HG03442 (cell line): ENCODE measurements at regions not wholly inside any gene's neighbourhood (a gene's known extent, or its start where the extent isn't known, plus 50 kb on each side); places are given as distances from the start of the nearest gene placed in this dataset.

ENCODE experiments used
- ATAC-seq: cut with Tn5 transposase; IDR thresholded peaks from one replicate; pipeline ENCODE4 v1.9.1; 2021; ENCODE audit warnings: mild to moderate bottlenecking, moderate library complexity; ENCODE audit not compliant: unreplicated experiment

- ATAC-seq = no peak
These were observed 104.1 kb upstream of the PALS2 start for GRCh38 chr7:24469118-24469517.

GRCh38 chr7:24472093-24472492 lies 101.2 kb upstream of the PALS2 start:
- ATAC-seq = no peak

GRCh38 chr7:24475166-24475961 lies 97.9 kb upstream of the PALS2 start:
- ATAC-seq = no peak

GRCh38 chr7:24476227-24476626 lies 97.0 kb upstream of the PALS2 start:
- ATAC-seq = no peak

- no peak for ATAC-seq
These were observed 95.7 kb upstream of the PALS2 start for GRCh38 chr7:24477398-24478136.

- ATAC-seq = no peak
These were observed 95.1 kb upstream of the PALS2 start for GRCh38 chr7:24478137-24478655.

- ATAC-seq = no peak
These were observed 92.8 kb upstream of the PALS2 start for GRCh38 chr7:24480501-24480900.

GRCh38 chr7:24483804-24484203 lies 89.4 kb upstream of the PALS2 start:
- no peak for ATAC-seq

GRCh38 chr7:24492576-24492975 lies 80.7 kb upstream of the PALS2 start:
- ATAC-seq = no peak

- no peak for ATAC-seq
These were observed 78.4 kb upstream of the PALS2 start for GRCh38 chr7:24494832-24495231.

- ATAC-seq = no peak
These were observed 77.2 kb upstream of the PALS2 start for GRCh38 chr7:24496036-24496435.

- ATAC-seq = no peak
These were observed 74.8 kb upstream of the PALS2 start for GRCh38 chr7:24498439-24498838.

- no peak for ATAC-seq
These were observed 73.4 kb upstream of the PALS2 start for GRCh38 chr7:24499871-24500270.

GRCh38 chr7:24500599-24500998 lies 72.7 kb upstream of the PALS2 start:
- ATAC-seq = no peak

- ATAC-seq = no peak
These were observed 72.2 kb upstream of the PALS2 start for GRCh38 chr7:24501009-24501408.

- no peak for ATAC-seq
These were observed 71.7 kb upstream of the PALS2 start for GRCh38 chr7:24501443-24502134.

- no peak for ATAC-seq
These were observed 71.1 kb upstream of the PALS2 start for GRCh38 chr7:24502135-24502488.

- ATAC-seq = no peak
These were observed 69.7 kb upstream of the PALS2 start for GRCh38 chr7:24503506-24503905.

- peak; percentile 43 for ATAC-seq
These were observed 69.2 kb upstream of the PALS2 start for GRCh38 chr7:24504040-24504439.

GRCh38 chr7:24504836-24505235 lies 68.4 kb upstream of the PALS2 start:
- ATAC-seq = no peak

GRCh38 chr7:24505968-24506367 lies 67.3 kb upstream of the PALS2 start:
- no peak for ATAC-seq

- no peak for ATAC-seq
These were observed 64.9 kb upstream of the PALS2 start for GRCh38 chr7:24508316-24508715.
